ENCODE measurements at regions not wholly inside any gene's neighbourhood (a gene's known extent, or its start where the extent isn't known, plus 50 kb on each side); places are given as distances from the start of the nearest gene placed in this dataset.

DNA sequence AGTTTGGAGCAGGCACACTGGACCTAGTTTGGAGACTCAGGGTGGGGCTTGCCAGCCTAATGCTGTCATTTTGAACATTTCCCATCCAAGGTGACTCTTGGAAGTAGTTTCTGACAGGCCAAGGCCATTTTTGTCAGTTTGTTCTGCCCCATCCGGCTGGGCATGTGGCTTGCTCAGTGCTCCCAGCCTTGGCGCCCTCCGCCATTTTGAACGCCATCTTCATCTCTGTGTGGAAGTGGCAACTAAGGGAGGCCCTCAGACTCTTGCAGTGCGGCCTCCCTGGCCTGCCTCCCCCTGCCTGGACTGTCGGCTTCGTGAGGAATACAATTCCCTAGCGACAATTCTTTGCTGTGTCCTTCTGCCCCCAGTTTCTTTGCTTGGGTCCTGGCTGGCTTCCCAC lies 150.6 kb upstream of the RGMA start:
- TF ChIP-seq EZH2 (IDR thresholded peaks at IDR 0.05; ENCODE audit: insufficient read depth, poor library complexity, severe bottlenecking) (no peak), EZH2phosphoT487 (IDR thresholded peaks at IDR 0.05; ENCODE audit: insufficient read depth, low read depth) (no peak)
